Ovary (tissue), 7 donors: ENCODE measurements at regions not wholly inside any gene's neighbourhood (a gene's known extent, or its start where the extent isn't known, plus 50 kb on each side); places are given as distances from the start of the nearest gene placed in this dataset.

Source experiments
- DNase-seq, 5 donors: peaks; one replicate each; pipeline ENCODE4 v3.0.0-alpha.2; 2019 to 2020
- H3K27ac ChIP-seq, 2 donors: fragments of 200-600 bp; one replicate each; pipeline versions ENCODE4 v1.5.1 to v1.8.0; 2019 to 2022
- H3K27me3 ChIP-seq: fragments of 200-600 bp; one replicate; pipeline ENCODE4 v1.8.0; 2022
- H3K36me3 ChIP-seq: fragments of 200-600 bp; sonication (generic); one replicate; pipeline ENCODE4 v1.5.1; 2019
- H3K4me1 ChIP-seq: one replicate; pipeline ENCODE4 v1.8.1; 2013; ENCODE audit warnings: mild to moderate bottlenecking, moderate library complexity; ENCODE audit not compliant: insufficient read depth
- H3K4me3 ChIP-seq: fragments of 200-600 bp; sonication (generic); one replicate; pipeline ENCODE4 v1.5.1; 2017
- H3K9me3 ChIP-seq, 2 donors: fragments of 200-600 bp in 1 of 2; sonication (generic) in 1 of 2; one replicate each; pipeline versions ENCODE4 v1.5.1 to v1.8.1; 2013 to 2019; ENCODE audit warnings: mild to moderate bottlenecking in 1 of 2, moderate library complexity in 1 of 2
- CTCF ChIP-seq, 3 donors: fragments of 450-650 bp in 2 of 3; fragments of 200-600 bp in 1 of 3; IDR thresholded peaks; one replicate each; pipeline versions ENCODE4 v1.5.1 to v1.8.0; 2016 to 2022; ENCODE audit warnings: antibody characterized with exemption in 3 of 3, mild to moderate bottlenecking in 1 of 3
- EP300 ChIP-seq: sonication (generic); formaldehyde crosslinking; IDR thresholded peaks from one replicate; pipeline ENCODE4 v1.6.1; 2017; ENCODE audit warnings: antibody characterized with exemption
- POLR2A ChIP-seq: fragments of 450-650 bp; IDR thresholded peaks from one replicate; pipeline ENCODE4 v1.6.1; 2017; ENCODE audit warnings: antibody characterized with exemption, mild to moderate bottlenecking, moderate library complexity
- WGBS, 3 donors: extraction: QIAGEN DNeasy Blood & Tissue Kit in 1 of 3; methylation state at CpG; one replicate each; pipeline versions ENCODE4 v1.1.5 to v1.1.7; 2013 to 2017; 5-methylcytosine and 5-hydroxymethylcytosine counted together
- intact Hi-C, 4 donors: fragments of 100-400 bp; cut with DNase I; formaldehyde crosslinking; loops; one replicate each; pipeline versions ENCODE4 v1.11.0 to v1.15.1; 2022 to 2023
- donor health status: DM: no; HTN: no; CAD: no; lungs with moderate emphysema.
- donor health status: DM: no; HTN: no; CAD: no.
- donor health status: Bipolar disorder and iron deficiency.
- donor health status: DM: no; HTN: no; CAD: no.
- donor health status: DM: yes; HTN: yes; CAD: no.

- H3K27ac ChIP-seq: no peak overlapping the region
- no peaks in the 10 kb centered on the region for H3K4me1 ChIP-seq
- no peaks in the 10 kb centered on the region for H3K9me3 ChIP-seq
- 15 to 49% (median 18%) methylated on average over 1 of the region's 1 CpG for WGBS, 3 donors
- no peaks in the 10 kb centered on the region for H3K36me3 ChIP-seq
- intact Hi-C loops: no loop called here
- TF ChIP-seq CTCF (IDR thresholded peaks at IDR 0.05) (no peak), EP300 (no peak), POLR2A (no peak)
- DNase-seq: no peak
- no peaks in the 10 kb centered on the region for H3K27me3 ChIP-seq
- no peak overlapping the region for H3K4me3 ChIP-seq
Observed at GRCh38 chr5:130743092-130743491, 422.0 kb downstream of the HINT1 start.

- no peaks in the 10 kb centered on the region for H3K9me3 ChIP-seq
- no peak overlapping the region for H3K27ac ChIP-seq
- WGBS, 3 donors: 90 to 92% (median 90%) methylated on average over 5 of the region's 5 CpGs
- no peaks in the 10 kb centered on the region for H3K4me1 ChIP-seq
- TF ChIP-seq EP300 (no peak), POLR2A (no peak), CTCF (IDR thresholded peaks at IDR 0.05) (no peak)
- no peaks in the 10 kb centered on the region for H3K27me3 ChIP-seq
- H3K4me3 ChIP-seq: no peak overlapping the region
- intact Hi-C loops: no loop called here
- no peaks in the 10 kb centered on the region for H3K36me3 ChIP-seq
- no peak for DNase-seq
Observed at GRCh38 chr5:130740047-130740569, 424.9 kb downstream of the HINT1 start.

- H3K9me3 ChIP-seq: no peaks in the 10 kb centered on the region
- no peak overlapping the region for H3K27ac ChIP-seq
- WGBS, 3 donors: 95 to 97% (median 96%) methylated on average over 4 of the region's 4 CpGs
- no peaks in the 10 kb centered on the region for H3K4me1 ChIP-seq
- no peaks in the 10 kb centered on the region for H3K27me3 ChIP-seq
- no peak for DNase-seq
- no peaks in the 10 kb centered on the region for H3K36me3 ChIP-seq
- no peak overlapping the region for H3K4me3 ChIP-seq
- no peak for TF ChIP-seq POLR2A
- TF ChIP-seq CTCF (IDR thresholded peaks at IDR 0.05): no peak
- TF ChIP-seq EP300: no peak
- intact Hi-C loops: no loop called here
Observed at GRCh38 chr5:130731839-130732238, 433.2 kb downstream of the HINT1 start.

- H3K4me1 ChIP-seq: no peaks in the 10 kb centered on the region
- no peak for DNase-seq
- no peak overlapping the region for H3K4me3 ChIP-seq
- intact Hi-C loops: no loop called here
- no peaks in the 10 kb centered on the region for H3K36me3 ChIP-seq
- WGBS, 3 donors: 55 to 63% (median 58%) methylated on average over 2 of the region's 2 CpGs
- no peak overlapping the region for H3K27ac ChIP-seq
- H3K27me3 ChIP-seq: no peaks in the 10 kb centered on the region
- H3K9me3 ChIP-seq: no peaks in the 10 kb centered on the region
- no peak for TF ChIP-seq CTCF (IDR thresholded peaks at IDR 0.05)
Observed at GRCh38 chr5:130729541-130729940, 435.5 kb downstream of the HINT1 start.

GRCh38 chr5:130727830-130728229 is 437.2 kb downstream of the HINT1 start:
- no peak for TF ChIP-seq POLR2A
- TF ChIP-seq CTCF (IDR thresholded peaks at IDR 0.05): no peak
- TF ChIP-seq EP300: no peak
- Histone ChIP-seq H3K27ac (no peak overlapping the region), H3K4me1 (no peaks in the 10 kb centered on the region), H3K4me3 (no peak overlapping the region), H3K27me3 (no peaks in the 10 kb centered on the region), H3K36me3 (no peaks in the 10 kb centered on the region), H3K9me3 (no peaks in the 10 kb centered on the region)
- DNase-seq: no peak
- intact Hi-C loops: no loop called here
- 18 to 38% (median 21%) methylated on average over 1 of the region's 1 CpG for WGBS, 3 donors
